Kidney (tissue), 13 donors: ENCODE measurements at regions not wholly inside any gene's neighbourhood (a gene's known extent, or its start where the extent isn't known, plus 50 kb on each side); places are given as distances from the start of the nearest gene placed in this dataset.

ENCODE experiments used
- DNase-seq, 5 donors: peaks; one replicate each; pipeline ENCODE4 v3.0.0-alpha.2; 2013 to 2020
- FAIRE-seq: peaks from 2 replicates; lab custom pipeline; 2012; peaks lifted over from hg19 to GRCh38; lab: Jason Lieb, UNC
- H3K27ac ChIP-seq, 2 donors: one replicate each; pipeline ENCODE4 v1.7.0; 2013; ENCODE audit warnings: low read depth in 2 of 2, low read length in 2 of 2, inconsistent platforms in 1 of 2
- H3K27me3 ChIP-seq: one replicate; pipeline ENCODE4 v1.7.1; 2013; ENCODE audit warnings: low read length, inconsistent platforms; ENCODE audit not compliant: control insufficient read depth, insufficient read depth
- H3K36me3 ChIP-seq, 3 donors: one replicate each; pipeline versions ENCODE4 v1.7.0 to v1.7.1; 2013; ENCODE audit warnings: low read length in 3 of 3, control low read depth in 1 of 3, inconsistent platforms in 1 of 3; ENCODE audit not compliant: insufficient read depth in 3 of 3, control insufficient read depth in 2 of 3
- H3K4me1 ChIP-seq, 3 donors: one replicate each; pipeline versions ENCODE4 v1.7.0 to v1.7.1; 2013; ENCODE audit warnings: low read length in 3 of 3, inconsistent platforms in 1 of 3, low read depth in 1 of 3; ENCODE audit not compliant: control insufficient read depth in 2 of 3, insufficient read depth in 2 of 3
- H3K4me3 ChIP-seq, 3 donors: one replicate each; pipeline versions ENCODE4 v1.7.0 to v1.8.1; 2013; ENCODE audit warnings: low read length in 3 of 3, control low read depth in 1 of 3, inconsistent platforms in 1 of 3
- H3K9ac ChIP-seq, 3 donors: one replicate each; pipeline versions ENCODE4 v1.7.0 to v1.7.1; 2013; ENCODE audit warnings: low read length in 3 of 3, control low read depth in 1 of 3, inconsistent platforms in 1 of 3
- H3K9me3 ChIP-seq, 3 donors: one replicate each; pipeline versions ENCODE4 v1.7.0 to v1.7.1; 2013; ENCODE audit warnings: low read length in 3 of 3, control low read depth in 1 of 3, inconsistent platforms in 1 of 3; ENCODE audit not compliant: control insufficient read depth in 2 of 3, insufficient read depth in 1 of 3
- intact Hi-C: fragments of 100-400 bp; cut with DNase I; formaldehyde crosslinking; loops from one replicate; pipeline ENCODE4 v1.11.1; 2022
- TF ChIP-seq, protein P1 (sequence below): IDR thresholded peaks from 3 replicates; pipeline ENCODE4 v1.5.1; 2012; ENCODE audit warnings: mild to moderate bottlenecking, moderate library complexity, borderline replicate concordance; ENCODE audit not compliant: insufficient read depth; ENCODE audit errors: extremely low read depth
- donor health status: control.
- donor health status: control.
- donor health status: control.
- donor health status: control.
- donor health status: control.
- donor health status: DM: yes; HTN: yes; CAD: no.
- donor health status: Normal renal cell carcinoma (clear cell type).

DNA sequence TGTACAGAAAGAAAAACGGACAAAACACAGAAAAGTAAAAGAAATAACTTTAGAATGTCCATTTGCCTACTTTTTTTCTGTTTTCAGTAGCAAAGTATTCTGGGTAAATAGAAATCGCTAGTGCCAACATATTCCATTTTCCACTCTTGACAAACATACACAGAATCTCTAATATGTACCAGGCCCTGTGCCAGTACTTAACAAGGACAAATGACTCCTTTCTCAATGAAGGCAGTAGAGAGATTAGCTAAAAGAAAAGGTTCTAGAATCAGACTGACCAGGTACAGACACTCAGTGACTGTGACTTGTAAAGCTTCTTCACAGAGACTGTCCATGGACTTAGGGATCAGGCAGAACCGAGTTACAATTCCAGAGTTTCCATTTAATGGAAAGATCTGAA lies 165.8 kb upstream of the STAC start:
- no peak overlapping the region for H3K4me3 ChIP-seq
- no peaks in the 10 kb centered on the region for H3K27me3 ChIP-seq
- DNase-seq (no peak), FAIRE-seq (no peak)
- intact Hi-C loops, result no loop called here
- no peak overlapping the region for H3K9ac ChIP-seq
- TF ChIP-seq, protein P1, sequence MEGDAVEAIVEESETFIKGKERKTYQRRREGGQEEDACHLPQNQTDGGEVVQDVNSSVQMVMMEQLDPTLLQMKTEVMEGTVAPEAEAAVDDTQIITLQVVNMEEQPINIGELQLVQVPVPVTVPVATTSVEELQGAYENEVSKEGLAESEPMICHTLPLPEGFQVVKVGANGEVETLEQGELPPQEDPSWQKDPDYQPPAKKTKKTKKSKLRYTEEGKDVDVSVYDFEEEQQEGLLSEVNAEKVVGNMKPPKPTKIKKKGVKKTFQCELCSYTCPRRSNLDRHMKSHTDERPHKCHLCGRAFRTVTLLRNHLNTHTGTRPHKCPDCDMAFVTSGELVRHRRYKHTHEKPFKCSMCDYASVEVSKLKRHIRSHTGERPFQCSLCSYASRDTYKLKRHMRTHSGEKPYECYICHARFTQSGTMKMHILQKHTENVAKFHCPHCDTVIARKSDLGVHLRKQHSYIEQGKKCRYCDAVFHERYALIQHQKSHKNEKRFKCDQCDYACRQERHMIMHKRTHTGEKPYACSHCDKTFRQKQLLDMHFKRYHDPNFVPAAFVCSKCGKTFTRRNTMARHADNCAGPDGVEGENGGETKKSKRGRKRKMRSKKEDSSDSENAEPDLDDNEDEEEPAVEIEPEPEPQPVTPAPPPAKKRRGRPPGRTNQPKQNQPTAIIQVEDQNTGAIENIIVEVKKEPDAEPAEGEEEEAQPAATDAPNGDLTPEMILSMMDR, result no peak
- no peaks in the 10 kb centered on the region for H3K4me1 ChIP-seq
- H3K36me3 ChIP-seq, result no peaks in the 10 kb centered on the region
- H3K27ac ChIP-seq, result no peak overlapping the region
- H3K9me3 ChIP-seq, result no peaks in the 10 kb centered on the region

DNA sequence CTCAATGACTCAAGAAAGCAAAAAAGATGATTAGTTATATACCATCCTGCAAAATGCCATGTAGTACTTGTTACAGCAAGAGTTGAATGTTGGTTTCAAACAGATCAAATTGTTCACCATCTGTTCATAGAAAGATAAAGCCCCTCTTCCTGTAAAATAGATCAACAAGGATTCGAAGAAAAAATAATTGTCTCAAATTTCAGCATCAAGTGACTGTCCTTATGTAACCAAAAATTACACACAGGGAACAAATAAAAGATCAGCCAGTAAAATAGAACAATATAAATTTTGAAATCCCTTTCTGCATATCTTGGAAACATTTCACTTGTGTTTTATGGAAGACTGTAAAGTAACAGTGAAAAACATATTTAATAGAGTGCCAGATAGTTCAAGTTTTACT lies 165.1 kb upstream of the STAC start:
- Histone ChIP-seq H3K27ac (no peak overlapping the region), H3K4me3 (no peak overlapping the region), H3K9ac (no peak overlapping the region), H3K36me3 (no peaks in the 10 kb centered on the region), H3K4me1 (no peaks in the 10 kb centered on the region), H3K27me3 (no peaks in the 10 kb centered on the region), H3K9me3 (no peaks in the 10 kb centered on the region)
- no peak for FAIRE-seq
- intact Hi-C loops, result no loop called here
- TF ChIP-seq, protein P1, result no peak
- DNase-seq, result no peak

DNA sequence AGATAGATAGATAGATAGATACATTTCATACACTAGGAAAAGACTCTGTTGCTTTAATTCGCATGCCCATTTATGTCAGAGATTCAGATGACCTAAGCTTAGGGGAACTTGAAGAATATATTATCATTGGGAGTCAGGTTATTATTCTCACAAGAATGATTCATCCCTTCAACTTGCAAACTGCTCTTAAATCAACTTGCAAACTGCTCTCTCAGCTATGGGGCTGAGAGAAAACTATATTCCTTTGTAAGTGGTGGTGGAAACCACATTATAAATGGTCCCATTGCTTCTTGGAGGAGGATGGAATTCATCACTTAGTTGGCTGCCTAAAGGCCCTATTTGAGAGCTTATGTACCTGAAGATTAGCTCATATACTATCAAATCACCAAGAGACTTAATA lies 160.9 kb upstream of the STAC start:
- Histone ChIP-seq H3K36me3 (no peaks in the 10 kb centered on the region), H3K4me3 (no peak overlapping the region), H3K9ac (no peak overlapping the region), H3K4me1 (no peaks in the 10 kb centered on the region), H3K9me3 (no peaks in the 10 kb centered on the region), H3K27ac (no peak overlapping the region), H3K27me3 (no peaks in the 10 kb centered on the region)
- TF ChIP-seq, protein P1, result no peak
- no peak for FAIRE-seq
- no peak for DNase-seq
- intact Hi-C loops, result no loop called here

DNA sequence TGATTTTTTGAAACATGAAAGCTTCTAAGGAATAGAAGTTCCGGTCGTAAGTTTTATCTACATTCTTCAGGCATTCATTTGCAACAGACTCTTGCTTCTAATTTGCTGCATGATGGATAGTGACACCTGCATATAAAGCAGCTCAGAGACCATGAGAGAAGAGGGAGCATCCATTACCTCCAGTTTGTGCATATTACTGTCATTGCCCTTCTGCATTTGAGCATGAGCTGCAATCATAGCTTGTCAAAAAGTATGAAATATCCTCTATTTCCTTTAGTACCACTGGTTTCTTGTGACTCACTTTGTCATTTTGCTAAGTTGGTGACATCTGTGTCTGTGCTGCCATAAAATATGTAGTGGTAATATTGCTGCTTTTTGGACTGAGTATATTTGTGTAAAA lies 160.1 kb upstream of the STAC start:
- TF ChIP-seq, protein P1, result no peak
- FAIRE-seq (no peak), DNase-seq (no peak)
- no peaks in the 10 kb centered on the region for H3K36me3 ChIP-seq
- H3K27ac ChIP-seq, result no peak overlapping the region
- intact Hi-C loops, result no loop called here
- H3K9me3 ChIP-seq, result no peaks in the 10 kb centered on the region
- H3K4me1 ChIP-seq, result no peaks in the 10 kb centered on the region
- no peaks in the 10 kb centered on the region for H3K27me3 ChIP-seq
- no peak overlapping the region for H3K4me3 ChIP-seq
- no peak overlapping the region for H3K9ac ChIP-seq
